Stimulated activated naive B cell treated with anti-CD40 and anti-IgM and Interleukin-4, amounts not matched to agents 10 μg/mL and 1 μg/mL and 100 μg/mL, for 72 hours (primary cell): ENCODE measurements at regions not wholly inside any gene's neighbourhood (a gene's known extent, or its start where the extent isn't known, plus 50 kb on each side); places are given as distances from the start of the nearest gene placed in this dataset.
"Not testable (repeated sequence)": the region's sequence is repeated elsewhere in the genome, so short reads cannot be mapped to it uniquely, and the experiment has no call there.

Source experiments
- ATAC-seq, 2 donors: fragments of 150-1000 bp; cut with Tn5 transposase; replicated peaks; 2 replicates each; pipeline ENCODE4 v1.10.0; 2021; ENCODE audit warnings: moderate library complexity in 1 of 2
- DNase-seq: peaks from one replicate; pipeline ENCODE4 v3.0.0; 2021
- H3K27ac Mint-ChIP-seq: one replicate; pipeline ENCODE4 v1.8.0; 2022; ENCODE audit warnings: mild to moderate bottlenecking, mixed read lengths
- H3K27me3 Mint-ChIP-seq, 2 donors: one replicate each; pipeline ENCODE4 v1.8.0; 2022; ENCODE audit warnings: mixed read lengths in 2 of 2
- H3K36me3 Mint-ChIP-seq, 2 donors: one replicate each; pipeline ENCODE4 v1.8.0; 2022; ENCODE audit warnings: mixed read lengths in 2 of 2, mild to moderate bottlenecking in 1 of 2
- H3K4me1 Mint-ChIP-seq, 2 donors: one replicate each; pipeline ENCODE4 v1.8.0; 2022; ENCODE audit warnings: mixed read lengths in 2 of 2, mild to moderate bottlenecking in 1 of 2
- H3K4me3 Mint-ChIP-seq, 2 donors: one replicate each; pipeline ENCODE4 v1.8.0; 2022; ENCODE audit warnings: mild to moderate bottlenecking in 2 of 2, mixed read lengths in 2 of 2, moderate library complexity in 1 of 2
- H3K9me3 Mint-ChIP-seq, 2 donors: one replicate each; pipeline ENCODE4 v1.8.0; 2022; ENCODE audit warnings: mixed read lengths in 2 of 2, mild to moderate bottlenecking in 1 of 2

GRCh38 chrX:47302396-47302795 lies 68.0 kb upstream of the ZNF157 start:
- no peak for ATAC-seq
- Mint-ChIP-seq H3K27ac (no peak overlapping the region), H3K4me3 (no peak overlapping the region)

GRCh38 chrX:47306471-47307023 lies 63.8 kb upstream of the ZNF157 start:
- H3K4me1 Mint-ChIP-seq = not testable (repeated sequence)

More at GRCh38 chrX:47302396-47302795, 68.0 kb upstream of the ZNF157 start:
- DNase-seq = no peak
- Mint-ChIP-seq H3K4me1 (no peaks in the 10 kb centered on the region), H3K9me3 (no peaks in the 10 kb centered on the region), H3K27me3 (peaks cover 0 to 10% of the 10 kb centered on the region in 2 donors), H3K36me3 (no peaks in the 10 kb centered on the region)

GRCh38 chrX:47311932-47312774 lies 58.2 kb upstream of the ZNF157 start:
- H3K27me3 Mint-ChIP-seq = peaks cover 0 to 17% of the 10 kb centered on the region in 2 donors
- H3K4me1 Mint-ChIP-seq = peaks cover 0 to 2% of the 10 kb centered on the region in 2 donors
- no peaks in the 10 kb centered on the region for H3K36me3 Mint-ChIP-seq
- peak; percentile 55 to 68 for ATAC-seq
- H3K27ac Mint-ChIP-seq = no peak overlapping the region
- H3K4me3 Mint-ChIP-seq = no peak overlapping the region
- DNase-seq = peak; percentile 5
- H3K9me3 Mint-ChIP-seq = no peaks in the 10 kb centered on the region

More at GRCh38 chrX:47306471-47307023, 63.8 kb upstream of the ZNF157 start:
- H3K27ac Mint-ChIP-seq, ATAC-seq, H3K9me3 Mint-ChIP-seq, H3K36me3 Mint-ChIP-seq, H3K4me3 Mint-ChIP-seq, DNase-seq: not testable (repeated sequence)
- peaks cover 0 to 15% of the 10 kb centered on the region in 2 donors for H3K27me3 Mint-ChIP-seq

- Mint-ChIP-seq H3K27me3 (peaks cover 0 to 17% of the 10 kb centered on the region in 2 donors), H3K36me3 (no peaks in the 10 kb centered on the region), H3K27ac (no peak overlapping the region), H3K4me1 (peaks cover 0 to 2% of the 10 kb centered on the region in 2 donors), H3K4me3 (no peak overlapping the region), H3K9me3 (no peaks in the 10 kb centered on the region)
- DNase-seq = no peak
- ATAC-seq = no peak
These were observed 57.3 kb upstream of the ZNF157 start for GRCh38 chrX:47313056-47313455.

- H3K27me3 Mint-ChIP-seq = peaks cover 0 to 8% of the 10 kb centered on the region in 2 donors
- H3K27ac Mint-ChIP-seq = no peak overlapping the region
- H3K4me3 Mint-ChIP-seq = no peak overlapping the region
- H3K9me3 Mint-ChIP-seq = peaks cover 0 to under 1% of the 10 kb centered on the region in 2 donors
- ATAC-seq = no peak
- no peaks in the 10 kb centered on the region for H3K36me3 Mint-ChIP-seq
- peaks cover 0 to 3% of the 10 kb centered on the region in 2 donors for H3K4me1 Mint-ChIP-seq
- DNase-seq = no peak
These were observed 53.9 kb upstream of the ZNF157 start for GRCh38 chrX:47316276-47317025.
